Right lobe of liver (tissue), 6 donors: ENCODE measurements at regions not wholly inside any gene's neighbourhood (a gene's known extent, or its start where the extent isn't known, plus 50 kb on each side); places are given as distances from the start of the nearest gene placed in this dataset.

ENCODE experiments used
- ATAC-seq, 4 donors: fragments of 200-7000 bp; cut with Tn5 transposase; one replicate each; pipeline ENCODE4 v1.9.1; 2020; ENCODE audit warnings: mild to moderate bottlenecking in 4 of 4, moderate library complexity in 4 of 4
- DNase-seq, 3 donors: peaks; one replicate each; pipeline ENCODE4 v3.0.0-alpha.2; 2020
- H3K27ac ChIP-seq, 3 donors: fragments of 200-600 bp; one replicate each; pipeline ENCODE4 v1.8.0; 2022
- H3K27me3 ChIP-seq, 2 donors: fragments of 200-600 bp; one replicate each; pipeline ENCODE4 v1.8.0; 2022
- H3K36me3 ChIP-seq, 4 donors: fragments of 200-600 bp; sonication (generic) in 1 of 4; one replicate each; pipeline versions ENCODE4 v1.5.1 to v1.8.0; 2017 to 2022; ENCODE audit warnings: control low read depth in 1 of 4
- H3K4me1 ChIP-seq, 4 donors: fragments of 200-600 bp; sonication (generic) in 1 of 4; one replicate each; pipeline versions ENCODE4 v1.5.1 to v1.8.0; 2017 to 2022; ENCODE audit warnings: control low read depth in 1 of 4
- H3K4me3 ChIP-seq, 3 donors: fragments of 200-600 bp; one replicate each; pipeline ENCODE4 v1.8.0; 2022
- H3K9me3 ChIP-seq, 4 donors: fragments of 200-600 bp; sonication (generic) in 1 of 4; one replicate each; pipeline versions ENCODE4 v1.5.1 to v1.8.0; 2017 to 2022; ENCODE audit warnings: control low read depth in 1 of 4
- POLR2A ChIP-seq: fragments of 450-650 bp; IDR thresholded peaks from one replicate; pipeline ENCODE4 v1.6.1; 2017; ENCODE audit warnings: antibody characterized with exemption, mild to moderate bottlenecking
- WGBS: methylation state at CpG from one replicate; pipeline ENCODE4 v1.1.6; 2018; ENCODE audit warnings: low coverage, low lambda C conversion rate; ENCODE audit not compliant: insufficient coverage; ENCODE audit errors: missing lambda C conversion rate; 5-methylcytosine and 5-hydroxymethylcytosine counted together
- intact Hi-C, 2 donors: fragments of 100-400 bp; cut with DNase I; formaldehyde crosslinking; loops; one replicate each; pipeline versions ENCODE4 v1.11.2 to v1.14.1; 2022
- TF ChIP-seq, protein P1 (sequence below), 4 donors: fragments of 200-600 bp in 3 of 4; fragments of 450-650 bp in 1 of 4; IDR thresholded peaks; one replicate each; pipeline versions ENCODE4 v1.5.1 to v1.8.0; 2016 to 2022; ENCODE audit warnings: antibody characterized with exemption in 4 of 4, mild to moderate bottlenecking in 2 of 4
- donor health status: DM: no; HTN: yes; CAD: no.
- donor health status: DM: no; HTN: no; CAD: no.
- donor health status: DM: no; HTN: no; CAD: no.
- donor health status: DM: no; HTN: yes; CAD: no.
- donor health status: DM: no; HTN: yes; CAD: no.

DNA sequence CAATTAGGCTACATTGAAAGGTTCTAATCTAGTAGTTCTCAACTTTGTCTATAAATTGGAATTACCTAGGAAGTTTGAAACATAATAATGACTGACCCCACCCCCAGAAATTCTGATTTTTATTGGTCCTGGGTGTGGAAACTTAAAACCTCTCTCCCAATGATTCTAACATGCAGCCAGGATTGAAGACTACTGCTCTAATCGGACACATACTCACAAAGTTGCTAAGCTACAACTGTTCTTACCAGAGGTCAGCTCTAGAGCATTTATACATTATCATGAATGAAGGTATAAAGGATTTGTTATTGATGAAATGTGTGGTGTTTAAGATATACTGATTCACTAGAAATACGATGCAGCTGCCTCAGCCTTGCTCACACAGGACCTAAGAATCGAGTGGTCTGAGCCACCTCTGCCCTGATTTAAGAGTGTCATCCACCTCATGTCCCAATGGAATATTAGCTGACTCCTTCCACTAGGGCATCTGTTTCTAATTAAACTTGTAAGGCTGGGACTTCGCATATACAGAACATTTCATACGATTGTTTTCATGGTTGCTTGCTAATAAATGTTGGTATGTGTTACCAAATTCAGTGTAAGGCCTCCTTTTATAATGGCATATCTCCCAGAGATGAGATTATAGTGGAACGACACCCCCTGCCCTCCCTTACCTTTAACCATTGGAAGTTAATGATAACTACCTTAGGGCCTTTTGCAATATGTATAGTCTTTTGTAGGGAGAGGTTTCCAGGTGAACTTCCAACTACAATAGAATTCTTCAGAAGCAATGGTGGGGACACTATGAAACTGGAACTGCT is 410.8 kb upstream of the PDE3A start:
- ATAC-seq, result no peak
- H3K4me3 ChIP-seq, result no peak overlapping the region

DNA sequence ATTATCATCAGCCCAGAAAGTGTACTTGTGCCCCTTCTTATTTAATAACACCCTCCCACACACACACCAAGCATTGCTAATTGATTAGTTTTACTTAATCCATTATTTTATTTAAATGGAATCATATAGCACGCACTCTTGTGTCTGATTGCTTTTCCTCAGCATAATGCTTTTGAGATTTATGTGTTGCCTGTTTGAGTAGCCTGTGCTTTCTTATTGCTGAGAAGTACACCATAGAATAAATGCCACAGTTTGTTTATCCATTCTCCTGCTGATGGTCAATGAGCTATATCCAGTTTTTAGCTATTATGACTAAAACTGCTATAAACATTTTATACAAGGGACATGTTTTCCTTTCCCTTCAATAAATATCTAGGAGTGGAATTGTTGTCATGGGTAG is 409.9 kb upstream of the PDE3A start:
- Histone ChIP-seq H3K27me3 (no peaks in the 10 kb centered on the region), H3K4me1 (peaks cover 0 to under 1% (median 0%) of the 10 kb centered on the region in 4 donors), H3K9me3 (no peaks in the 10 kb centered on the region), H3K4me3 (no peak overlapping the region), H3K27ac (no peak overlapping the region), H3K36me3 (no peaks in the 10 kb centered on the region)
- no peak for TF ChIP-seq POLR2A
- TF ChIP-seq, protein P1, sequence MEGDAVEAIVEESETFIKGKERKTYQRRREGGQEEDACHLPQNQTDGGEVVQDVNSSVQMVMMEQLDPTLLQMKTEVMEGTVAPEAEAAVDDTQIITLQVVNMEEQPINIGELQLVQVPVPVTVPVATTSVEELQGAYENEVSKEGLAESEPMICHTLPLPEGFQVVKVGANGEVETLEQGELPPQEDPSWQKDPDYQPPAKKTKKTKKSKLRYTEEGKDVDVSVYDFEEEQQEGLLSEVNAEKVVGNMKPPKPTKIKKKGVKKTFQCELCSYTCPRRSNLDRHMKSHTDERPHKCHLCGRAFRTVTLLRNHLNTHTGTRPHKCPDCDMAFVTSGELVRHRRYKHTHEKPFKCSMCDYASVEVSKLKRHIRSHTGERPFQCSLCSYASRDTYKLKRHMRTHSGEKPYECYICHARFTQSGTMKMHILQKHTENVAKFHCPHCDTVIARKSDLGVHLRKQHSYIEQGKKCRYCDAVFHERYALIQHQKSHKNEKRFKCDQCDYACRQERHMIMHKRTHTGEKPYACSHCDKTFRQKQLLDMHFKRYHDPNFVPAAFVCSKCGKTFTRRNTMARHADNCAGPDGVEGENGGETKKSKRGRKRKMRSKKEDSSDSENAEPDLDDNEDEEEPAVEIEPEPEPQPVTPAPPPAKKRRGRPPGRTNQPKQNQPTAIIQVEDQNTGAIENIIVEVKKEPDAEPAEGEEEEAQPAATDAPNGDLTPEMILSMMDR (IDR thresholded peaks at IDR 0.05), result no peak
- intact Hi-C loops, result no loop called here
- DNase-seq, result no peak
- ATAC-seq, result no peak
- WGBS, result 100% methylated on average over 1 of the region's 1 CpG

More for the DNA sequence above, 410.8 kb upstream of the PDE3A start:
- Histone ChIP-seq H3K27me3 (no peaks in the 10 kb centered on the region), H3K36me3 (no peaks in the 10 kb centered on the region), H3K4me1 (no peaks in the 10 kb centered on the region), H3K27ac (no peak overlapping the region), H3K9me3 (no peaks in the 10 kb centered on the region)
- intact Hi-C loops, result no loop called here
- no peak for DNase-seq
- TF ChIP-seq, protein P1 (IDR thresholded peaks at IDR 0.05), result no peak
- TF ChIP-seq POLR2A, result no peak
- WGBS, result 73% methylated on average over 6 of the region's 6 CpGs

DNA sequence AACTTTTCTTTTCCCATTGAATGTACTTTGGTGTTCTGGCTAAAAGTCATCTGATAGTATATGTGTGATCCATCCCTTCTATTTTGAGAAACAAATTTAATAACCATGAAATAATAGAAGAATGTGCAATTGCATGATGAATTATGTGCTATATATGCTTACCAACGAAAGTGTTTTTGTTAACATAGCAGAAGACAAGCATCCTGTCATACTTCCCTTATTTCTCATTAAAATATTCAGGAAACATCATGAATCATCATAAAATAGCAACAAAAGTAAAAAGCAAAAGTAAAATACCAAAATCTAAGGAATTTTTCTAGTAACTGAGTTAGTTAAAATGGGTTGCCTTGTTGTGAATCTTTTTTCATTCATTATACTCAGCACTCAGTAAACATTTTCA is 409.0 kb upstream of the PDE3A start:
- ATAC-seq (no peak), DNase-seq (no peak)
- Histone ChIP-seq H3K27me3 (no peaks in the 10 kb centered on the region), H3K4me1 (peaks cover 0 to 5% (median 0%) of the 10 kb centered on the region in 4 donors), H3K36me3 (no peaks in the 10 kb centered on the region), H3K9me3 (no peaks in the 10 kb centered on the region), H3K4me3 (no peak overlapping the region), H3K27ac (no peak overlapping the region)
- WGBS, result 17% methylated on average over 1 of the region's 1 CpG
- intact Hi-C loops, result no loop called here
- TF ChIP-seq, protein P1 (IDR thresholded peaks at IDR 0.05), result no peak
- no peak for TF ChIP-seq POLR2A

DNA sequence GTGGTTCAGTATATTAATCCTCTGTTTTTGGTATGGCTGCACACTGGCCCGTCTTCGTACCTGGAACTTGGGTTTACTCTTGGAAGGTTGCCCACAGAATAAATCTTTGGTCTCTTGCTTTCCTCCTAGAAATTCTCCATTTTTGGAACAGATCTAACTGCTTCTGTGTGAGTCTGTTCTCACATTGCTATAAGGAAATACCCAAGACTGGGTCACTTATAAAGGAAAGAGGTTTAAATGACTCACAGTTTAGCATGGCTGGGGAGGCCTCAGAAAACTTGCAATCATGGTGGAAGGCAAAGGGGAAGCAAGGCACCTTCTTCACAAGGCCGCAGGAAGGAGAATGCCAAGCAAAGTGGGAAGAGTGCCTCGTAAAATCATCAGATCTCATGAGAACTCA is 407.8 kb upstream of the PDE3A start:
- no peak for ATAC-seq
- no peak for DNase-seq
- peaks cover 0 to 5% (median 0%) of the 10 kb centered on the region in 4 donors for H3K4me1 ChIP-seq
- no peak overlapping the region for H3K4me3 ChIP-seq
- no peak overlapping the region for H3K27ac ChIP-seq
- H3K27me3 ChIP-seq, result no peaks in the 10 kb centered on the region
- intact Hi-C loops, result no loop called here
- WGBS, result 82% methylated on average over 4 of the region's 4 CpGs
- TF ChIP-seq, protein P1 (IDR thresholded peaks at IDR 0.05), result no peak
- TF ChIP-seq POLR2A, result no peak
- H3K9me3 ChIP-seq, result no peaks in the 10 kb centered on the region
- H3K36me3 ChIP-seq, result no peaks in the 10 kb centered on the region
